PFSK-1 (cell line): ENCODE measurements at regions not wholly inside any gene's neighbourhood (a gene's known extent, or its start where the extent isn't known, plus 50 kb on each side); places are given as distances from the start of the nearest gene placed in this dataset.

Experiments used
- POLR2AphosphoS5 ChIP-seq: IDR thresholded peaks from 2 replicates; pipeline ENCODE4 v1.6.1; 2012; ENCODE audit warnings: low read depth, mild to moderate bottlenecking, control low read depth, low read length, moderate library complexity
- TAF1 ChIP-seq: IDR thresholded peaks from 2 replicates; pipeline ENCODE4 v1.6.1; 2012; ENCODE audit warnings: low read length, control low read depth, borderline replicate concordance; ENCODE audit not compliant: insufficient read depth

GRCh38 chr15:62626903-62627302, 415.6 kb upstream of the TPM1 start:
- TF ChIP-seq POLR2AphosphoS5 (no peak), TAF1 (no peak)
